ENCODE measurements at regions not wholly inside any gene's neighbourhood (a gene's known extent, or its start where the extent isn't known, plus 50 kb on each side); places are given as distances from the start of the nearest gene placed in this dataset.

- TF ChIP-seq USF1 (IDR thresholded peaks at IDR 0.05; ENCODE audit: borderline replicate concordance, extremely low read length, insufficient read depth, low read depth, low read length) (no peak), EZH2 (IDR thresholded peaks at IDR 0.05; ENCODE audit: borderline replicate concordance, control insufficient read depth, low read depth, low read length) (no peak), CTCF (IDR thresholded peaks at IDR 0.05 in 2 of 3, conservative IDR thresholded peaks at IDR 0.05 in 1 of 3; ENCODE audit: control insufficient read depth in 2 of 3, extremely low read depth in 1 of 3, insufficient read depth in 1 of 3, low read depth in 3 of 3, low read length in 3 of 3) (no peak), EP300 (IDR thresholded peaks at IDR 0.05; ENCODE audit: borderline replicate concordance in 1 of 2, control insufficient read depth in 1 of 2, low read depth in 2 of 2, low read length in 2 of 2) (no peak), SIX5 (IDR thresholded peaks at IDR 0.05; ENCODE audit: low read depth, low read length, severe bottlenecking) (no peak)
Measured at GRCh38 chr1:201710632-201711597, 118.0 kb upstream of the IPO9 start (continued).

- Histone ChIP-seq H3K36me3 (ENCODE audit: control insufficient read depth in 2 of 2, insufficient read depth in 2 of 2, low read length in 1 of 2) (no peaks in the 10 kb centered on the region), H3K4me3 (no peak overlapping the region), H4K20me1 (ENCODE audit: control insufficient read depth, insufficient read depth) (no peaks in the 10 kb centered on the region), H3K4me1 (ENCODE audit: control insufficient read depth, insufficient read depth, low read length) (peaks cover 22% of the 10 kb centered on the region), H2AFZ (ENCODE audit: control insufficient read depth, low read depth, low read length) (no peak overlapping the region), H3K9me3 (replicated peaks; ENCODE audit: control insufficient read depth, insufficient read depth, low read length) (no peaks in the 10 kb centered on the region), H3K9ac (ENCODE audit: control insufficient read depth, insufficient read depth, low read length) (no peak overlapping the region), H3K79me2 (ENCODE audit: control insufficient read depth, insufficient read depth, low read length) (no peaks in the 10 kb centered on the region), H3K27me3 (replicated peaks in 1 of 2; ENCODE audit: control insufficient read depth in 2 of 2, insufficient read depth in 2 of 2, low read length in 1 of 2) (no peaks in the 10 kb centered on the region), H3K4me2 (ENCODE audit: control insufficient read depth, insufficient read depth) (no peak overlapping the region), H3K27ac (ENCODE audit: control insufficient read depth, insufficient read depth) (no peak overlapping the region)
- ATAC-seq (no peak), FAIRE-seq (no peak), DNase-seq (ENCODE audit: low read depth, low spot score) (no peak)
- CTCF ChIA-PET: interaction anchor here (0.7 to 14.7 kb wide), 5 partner anchors 79 to 316 kb away, joined by 3 to 332 read pairs (median 4); no protein-coding TSS in a partner anchor
- POLR2A ChIA-PET: interaction anchor here (0.6 kb wide), 1 partner anchor 12 kb away, joined by 4 read pairs; no protein-coding TSS in a partner anchor
- intact Hi-C loops (cut with micrococcal nuclease; ENCODE audit: unreplicated experiment): no loop called here
- SMC1A ChIA-PET (ENCODE audit: uncharacterized antibody, unreplicated experiment): interaction anchor here (0.6 to 5.5 kb wide), 3 partner anchors 9 to 83 kb away, joined by 3 to 43 read pairs (median 3); no protein-coding TSS in a partner anchor
- BruUV-seq (replicated peaks): no TSS peak
- RAD21 ChIA-PET (ENCODE audit: unreplicated experiment): interaction anchor here (0.9 to 4.5 kb wide), 4 partner anchors 14 to 83 kb away, joined by 3 to 64 read pairs (median 4); no protein-coding TSS in a partner anchor
- in situ Hi-C loops (cut with MboI): no loop called here
- 0% methylated on average over 2 of the region's 2 CpGs for WGBS (ENCODE audit: insufficient coverage, insufficient replicate concordance, low lambda C conversion rate, missing lambda C conversion rate)
- TF ChIP-seq ZNF622 (IDR thresholded peaks at IDR 0.05) (no peak), CUX1 (IDR thresholded peaks at IDR 0.05; ENCODE audit: insufficient replicate concordance, low read depth, low read length) (no peak), ATF2 (IDR thresholded peaks at IDR 0.05; ENCODE audit: low read length) (no peak)
Measured at GRCh38 chr1:201711811-201712210, 117.1 kb upstream of the IPO9 start.

Data from GM12878 (cell line).